Retina (tissue), 1 donor: ENCODE measurements at regions not wholly inside any gene's neighbourhood (a gene's known extent, or its start where the extent isn't known, plus 50 kb on each side); places are given as distances from the start of the nearest gene placed in this dataset.
A peak's percentile ranks its signal among the peaks of the same experiment; 100 is the strongest.
"Not testable (repeated sequence)": the region's sequence is repeated elsewhere in the genome, so short reads cannot be mapped to it uniquely, and the experiment has no call there.

Experiments
- DNase-seq: peaks from one replicate; pipeline ENCODE4 v3.0.0-alpha.2; 2016

DNA sequence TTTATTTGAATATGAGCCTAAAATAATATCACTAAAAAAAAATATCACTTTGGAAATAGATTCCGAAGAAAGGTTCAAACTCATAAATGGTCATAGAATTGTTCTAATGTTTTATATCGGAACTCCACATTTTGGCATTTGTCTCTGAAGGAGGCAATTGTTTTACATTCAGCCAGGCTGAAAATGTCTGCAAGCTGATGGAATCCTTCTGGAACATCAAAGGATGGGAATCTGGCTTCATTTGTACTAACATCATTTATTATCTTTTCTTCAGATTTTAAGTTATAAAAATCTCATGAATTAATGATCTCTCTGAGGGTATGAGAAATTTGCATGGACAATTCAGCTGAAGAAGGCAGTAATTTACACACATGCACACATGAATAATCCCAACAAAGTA lies 251.4 kb upstream of the RGMA start:
- DNase-seq, result no peak

DNA sequence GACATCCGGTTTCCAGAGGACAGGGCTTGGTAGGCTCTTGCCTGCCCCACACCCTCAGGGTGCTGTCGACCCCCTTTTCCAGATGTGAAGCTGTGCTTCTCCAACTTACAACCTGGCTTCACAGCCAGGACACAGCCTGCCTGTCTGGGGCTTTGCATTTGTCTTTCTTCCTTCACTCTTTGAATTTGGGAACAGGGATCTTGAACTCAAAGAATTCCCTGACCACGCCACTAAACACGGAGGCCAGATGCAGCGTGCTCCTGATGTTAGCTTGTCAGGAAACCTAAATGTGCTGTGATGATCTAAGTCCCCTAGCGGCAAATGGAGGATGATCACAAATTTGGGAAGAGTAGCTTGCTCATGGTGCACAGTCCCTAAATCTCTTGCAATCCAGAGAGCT lies 244.8 kb upstream of the RGMA start:
- DNase-seq, result no peak

DNA sequence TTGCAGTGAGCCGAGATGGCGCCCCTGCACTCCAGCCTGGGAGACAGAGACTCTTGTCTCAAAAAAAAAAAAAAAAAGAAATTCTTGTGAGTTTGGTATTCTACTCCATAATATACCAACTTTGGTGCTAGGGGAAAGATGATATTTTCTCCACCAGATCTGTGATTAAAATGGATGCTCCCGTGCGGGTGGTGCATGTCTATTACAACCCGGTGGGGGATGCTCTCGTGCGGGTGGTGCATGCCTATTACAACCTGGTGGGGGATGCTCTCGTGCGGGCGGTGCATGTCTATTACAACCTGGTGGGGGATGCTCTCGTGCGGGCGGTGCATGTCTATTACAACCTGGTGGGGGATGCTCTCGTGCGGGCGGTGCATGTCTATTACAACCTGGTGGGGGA lies 244.1 kb upstream of the RGMA start:
- not testable (repeated sequence) for DNase-seq

DNA sequence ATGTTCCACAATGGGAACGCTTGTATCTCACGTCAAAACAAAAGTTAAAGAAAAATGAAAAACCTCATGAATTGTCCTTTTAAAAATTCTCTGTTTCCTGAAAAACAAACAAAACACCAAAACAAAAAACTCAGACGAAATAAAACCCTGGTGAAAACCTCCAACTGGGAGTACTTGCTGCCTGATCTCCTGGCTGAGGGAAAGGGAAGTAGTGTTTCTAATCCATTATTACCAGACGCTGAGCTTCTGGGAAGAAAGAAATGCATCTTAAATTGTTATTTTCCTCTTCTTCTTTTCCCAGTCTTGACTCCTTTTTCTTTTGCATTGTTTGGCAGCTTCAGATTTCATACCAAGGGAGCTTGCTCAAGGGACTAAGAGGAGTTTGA lies 243.2 kb upstream of the RGMA start:
- DNase-seq, result no peak

DNA sequence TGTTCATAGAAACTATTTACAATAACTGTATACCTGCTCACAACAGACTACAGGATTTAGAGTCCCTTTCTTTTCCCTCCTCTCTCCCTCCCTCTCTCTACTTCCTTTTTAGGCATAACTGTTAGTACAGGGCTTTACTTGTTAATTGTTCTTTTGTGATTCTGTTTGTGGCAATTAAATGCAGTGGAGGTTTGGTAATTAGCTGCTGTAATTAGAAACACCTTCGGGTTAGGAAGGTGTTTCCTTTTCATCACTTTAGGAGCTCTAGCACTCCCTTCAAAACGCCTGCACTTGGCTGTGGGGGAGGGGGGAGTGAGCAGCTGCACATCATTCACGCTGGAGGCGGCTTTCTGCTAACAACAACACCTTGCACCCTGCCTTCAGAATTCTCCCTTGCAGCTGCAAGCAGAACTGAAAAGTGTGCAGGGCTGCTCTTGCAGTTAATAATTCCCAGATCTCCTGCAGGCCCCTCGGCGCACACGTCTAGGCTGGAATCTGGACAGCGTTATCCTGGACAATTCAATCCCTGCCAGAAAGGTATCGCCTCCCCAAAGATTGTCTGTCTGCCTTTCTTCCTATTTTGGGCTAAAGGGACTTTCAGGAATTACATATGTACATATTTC lies 242.6 kb upstream of the RGMA start:
- no peak for DNase-seq

DNA sequence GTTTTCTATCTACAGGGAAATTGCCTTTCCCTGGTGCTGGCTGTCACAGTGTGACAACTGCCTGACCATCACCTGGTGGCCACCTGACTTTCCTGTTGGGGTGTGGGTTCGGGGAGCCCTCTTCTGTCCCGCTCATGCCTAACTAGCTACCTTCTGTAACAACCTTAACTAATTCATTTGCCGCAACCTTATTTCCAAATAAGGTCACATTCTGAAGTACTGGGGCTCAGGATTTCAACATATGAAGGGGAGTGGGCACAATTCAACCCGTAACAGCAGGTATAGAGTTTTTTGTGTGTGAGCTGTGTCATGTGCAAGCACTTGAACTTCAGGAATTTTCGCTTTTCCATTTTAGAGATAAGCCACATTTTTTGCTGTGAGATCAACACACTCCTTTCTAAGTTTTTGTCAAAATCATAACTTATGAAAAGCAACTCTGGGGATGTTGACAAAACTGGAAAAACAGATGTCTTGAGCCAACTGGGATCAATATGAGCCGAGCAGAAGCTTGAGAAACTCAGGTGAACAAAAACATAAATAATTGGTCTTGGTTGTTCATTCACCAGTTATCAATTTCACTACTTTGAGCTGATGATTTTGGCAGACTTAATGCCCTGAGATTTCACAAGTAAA lies 242.0 kb upstream of the RGMA start:
- no peak for DNase-seq

DNA sequence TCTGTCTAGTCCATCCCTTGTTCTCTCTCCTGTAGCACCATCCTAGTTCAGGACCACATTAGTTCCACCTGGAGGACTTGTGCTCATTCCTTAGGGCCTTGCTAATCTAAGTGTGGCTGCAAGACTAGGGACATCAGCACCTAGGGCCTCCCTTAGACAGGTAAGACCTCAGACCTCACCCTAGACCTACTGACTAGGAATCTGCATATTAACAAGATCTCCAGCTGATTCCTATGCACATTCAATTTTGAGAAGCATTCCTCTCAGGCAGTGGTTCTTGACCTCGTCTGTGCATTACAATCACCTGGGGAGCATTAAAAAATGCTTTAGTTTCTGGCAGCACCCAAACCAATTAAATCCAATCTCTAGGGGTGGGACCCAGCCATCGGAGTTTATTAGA lies 238.4 kb upstream of the RGMA start:
- DNase-seq, result no peak

DNA sequence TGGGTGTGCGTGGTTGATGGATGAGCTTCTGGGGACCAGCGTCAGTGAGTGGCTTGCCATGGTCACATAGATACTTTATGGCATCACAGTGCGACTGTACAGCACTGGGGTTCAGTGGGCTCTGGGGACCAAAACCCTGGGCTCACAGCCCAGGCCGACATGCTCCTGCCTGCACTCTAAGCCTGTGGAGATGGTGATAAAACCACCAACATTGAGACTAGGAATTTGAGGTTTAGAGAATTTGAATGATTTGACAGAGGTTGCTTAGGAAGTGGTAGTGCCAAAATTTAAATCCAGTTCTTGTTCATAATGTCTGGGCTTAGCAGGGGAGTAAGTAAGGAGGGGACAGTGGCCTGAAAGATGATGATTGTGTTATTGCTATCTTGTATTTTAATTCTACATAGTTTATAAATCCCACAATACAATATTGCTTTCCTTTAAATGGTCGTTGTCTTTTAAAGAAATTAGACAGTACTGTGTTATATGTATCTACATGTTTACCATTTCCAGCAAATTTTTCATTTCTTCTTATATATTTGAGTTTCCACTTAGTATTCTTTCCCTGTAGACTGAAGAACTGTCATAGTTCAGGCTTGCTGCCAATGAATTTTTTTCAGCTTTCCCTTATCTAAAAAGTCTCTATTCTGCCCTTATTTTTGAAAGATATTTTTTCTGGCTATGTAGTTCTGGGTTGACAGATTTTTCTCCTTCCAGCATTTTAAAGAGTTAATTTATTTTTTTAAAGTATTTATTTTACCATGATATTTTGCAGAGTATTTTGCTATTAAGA lies 235.4 kb upstream of the RGMA start:
- DNase-seq, result no peak

DNA sequence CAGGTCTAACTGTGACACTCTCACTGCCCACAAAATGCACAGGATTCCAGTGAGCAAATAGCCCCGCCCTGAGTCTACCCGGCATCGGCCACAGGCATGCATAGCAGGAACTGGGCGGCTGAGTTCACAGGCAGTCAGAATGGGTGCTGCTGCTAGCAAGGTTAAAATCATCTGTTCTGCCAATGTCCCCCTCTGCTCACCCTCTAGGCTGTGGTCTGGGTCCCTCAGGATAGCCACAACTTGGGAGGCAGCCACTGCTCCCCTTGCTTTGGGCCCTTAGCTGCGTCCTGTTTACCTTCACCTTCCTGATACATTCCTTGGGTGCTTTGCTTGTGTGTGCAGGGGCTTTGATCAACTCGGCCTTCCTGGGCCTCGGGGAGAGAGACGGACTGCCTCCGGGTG lies 232.9 kb upstream of the RGMA start:
- DNase-seq, result no peak

DNA sequence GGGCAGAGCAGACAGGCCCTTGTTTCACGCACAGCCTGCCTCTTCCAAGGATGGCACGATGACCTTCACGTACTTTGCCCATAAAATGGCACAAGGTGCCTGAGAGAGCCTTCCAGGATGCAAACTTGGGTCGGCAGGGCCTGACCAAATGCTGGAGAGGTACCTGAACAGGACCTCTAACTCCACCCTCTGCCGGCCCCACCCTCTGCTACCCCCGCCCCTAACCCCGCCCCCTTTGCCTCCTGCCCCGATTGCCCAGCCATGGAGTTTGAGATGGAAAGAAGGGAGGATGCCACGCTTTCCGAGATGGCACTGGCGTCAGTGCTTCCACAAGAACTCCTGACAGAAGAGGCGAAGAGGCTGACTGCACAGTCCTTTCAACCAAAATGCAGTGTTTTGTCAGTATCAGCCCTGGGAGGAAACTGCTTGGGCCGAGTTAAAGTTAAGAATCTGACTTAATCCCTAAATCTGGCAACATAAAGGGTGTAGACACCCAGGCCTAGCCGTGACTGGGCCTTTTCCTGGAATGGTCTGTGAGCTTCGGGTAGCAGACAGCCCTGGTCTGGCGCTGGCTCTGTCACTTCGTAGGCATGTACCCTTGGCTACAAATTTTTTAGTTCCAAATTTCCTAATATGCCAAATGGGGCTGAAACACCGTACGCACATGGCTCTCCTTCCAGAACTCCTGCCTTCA lies 230.3 kb upstream of the RGMA start:
- no peak for DNase-seq

DNA sequence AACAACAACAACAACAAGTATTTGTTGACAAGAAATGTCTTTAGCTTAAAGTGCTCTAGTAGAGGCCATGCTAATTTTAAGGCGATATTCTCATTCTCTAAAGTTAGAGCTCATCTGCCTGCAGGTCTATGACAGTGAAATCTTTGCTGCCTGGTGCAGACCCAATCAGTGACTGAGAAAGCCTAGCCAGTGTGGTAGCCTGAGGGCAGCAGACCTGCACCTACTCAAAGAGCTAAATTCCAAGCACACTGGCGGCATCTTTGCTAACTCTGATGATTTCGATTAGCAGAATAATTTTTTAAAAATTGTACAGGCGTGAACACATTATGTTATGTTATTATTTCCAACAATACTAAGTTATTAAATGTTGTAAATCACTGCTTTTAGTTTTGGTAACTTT lies 228.8 kb upstream of the RGMA start:
- DNase-seq, result no peak

DNA sequence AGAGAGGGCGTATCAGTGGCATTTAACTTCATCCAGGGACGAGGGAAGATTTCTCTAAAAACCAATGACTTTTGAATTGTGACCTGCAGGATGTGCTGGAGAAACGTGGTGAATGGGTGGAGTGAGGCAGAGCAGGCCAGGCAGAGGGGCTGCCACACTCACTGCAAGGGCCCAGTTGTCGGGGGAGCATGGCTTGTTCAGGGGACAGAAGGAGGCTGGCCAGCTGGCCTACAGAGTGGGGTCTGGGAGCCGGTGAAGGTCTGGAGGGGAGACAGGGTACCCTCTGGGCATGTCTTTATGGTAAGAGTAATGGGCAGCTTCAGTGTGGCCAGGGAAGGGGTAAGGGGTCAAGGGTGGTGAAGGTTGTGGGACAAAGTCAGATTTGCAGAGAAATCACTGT lies 225.2 kb upstream of the RGMA start:
- no peak for DNase-seq

DNA sequence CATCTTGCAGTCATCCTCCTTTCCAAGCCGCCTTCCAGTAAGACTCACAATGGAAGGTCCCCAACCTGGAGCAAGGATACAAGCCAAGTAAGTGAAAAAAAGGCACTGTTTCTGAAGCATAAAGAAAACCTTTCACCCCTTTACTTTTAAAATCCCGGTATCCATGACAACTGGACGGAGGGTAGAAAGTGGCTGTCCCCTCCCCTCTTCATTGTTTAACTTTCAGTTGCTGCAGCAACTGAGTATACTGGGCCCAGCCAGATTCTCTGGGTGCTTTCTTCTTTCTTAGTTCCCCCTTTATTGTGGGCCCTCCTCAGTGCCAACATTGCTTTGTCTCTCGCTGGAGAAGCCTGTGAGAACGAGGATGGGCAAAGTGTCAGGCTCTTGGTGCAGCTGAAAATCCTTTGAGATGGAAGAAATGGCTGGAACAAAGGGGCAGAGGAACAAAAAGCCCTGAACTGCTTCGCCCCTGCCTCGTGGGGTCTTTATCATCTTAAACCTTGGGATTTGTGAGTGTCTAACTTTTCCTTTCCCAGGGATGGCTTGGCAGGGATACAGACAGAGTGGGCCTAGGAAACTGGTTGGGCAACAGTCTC lies 224.0 kb upstream of the RGMA start:
- peak; percentile 44 for DNase-seq

DNA sequence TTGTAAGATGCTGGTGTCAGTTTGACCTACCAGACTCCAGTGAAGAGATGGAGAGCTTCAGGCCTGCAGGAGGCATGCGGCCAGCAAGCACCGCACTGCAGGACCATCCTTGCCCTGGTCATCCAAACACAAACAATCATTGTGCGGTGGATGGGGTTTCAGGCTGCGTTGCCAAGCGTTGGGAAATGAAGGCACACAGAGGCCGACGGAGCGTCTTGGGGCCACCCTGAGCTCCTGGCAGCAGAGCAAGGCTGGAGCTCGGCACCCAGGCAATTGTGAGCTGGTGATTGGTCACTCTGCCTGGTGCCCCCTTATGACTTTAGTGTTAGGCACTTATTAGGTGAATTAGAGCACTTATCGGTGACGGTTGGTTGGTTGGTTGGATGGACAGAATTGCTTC lies 222.6 kb upstream of the RGMA start:
- no peak for DNase-seq

DNA sequence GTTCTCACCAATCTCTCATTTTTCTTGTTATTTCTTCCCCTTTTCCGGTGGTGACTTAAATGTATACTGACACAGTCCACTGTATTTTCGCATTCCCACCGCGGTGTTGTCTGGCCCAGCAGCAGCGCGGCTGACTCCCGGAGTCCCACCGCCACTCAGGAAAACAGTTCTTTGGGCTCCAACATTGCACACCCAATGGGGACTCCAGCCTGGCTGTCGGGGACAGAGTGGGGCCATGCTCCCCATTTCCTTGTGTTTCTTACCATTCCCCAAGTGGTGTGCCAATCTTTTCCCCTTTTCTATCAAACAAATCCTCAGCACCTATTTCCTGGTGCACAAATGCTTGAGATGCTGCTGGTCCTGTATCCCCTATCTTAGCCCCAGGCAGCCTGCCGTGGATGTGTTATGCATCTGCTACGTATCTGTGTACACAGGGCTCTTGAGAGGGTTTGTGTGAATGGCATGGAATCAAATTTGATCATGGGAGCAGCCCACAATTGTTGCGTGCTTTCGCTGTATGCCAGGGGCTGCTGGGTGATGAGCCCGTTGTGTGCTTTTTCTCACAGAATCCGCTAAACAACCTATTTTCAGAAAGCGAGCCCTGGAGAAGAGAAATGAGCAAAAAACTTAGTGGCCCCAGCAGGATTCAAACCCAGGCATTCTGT lies 219.1 kb upstream of the RGMA start:
- no peak for DNase-seq

DNA sequence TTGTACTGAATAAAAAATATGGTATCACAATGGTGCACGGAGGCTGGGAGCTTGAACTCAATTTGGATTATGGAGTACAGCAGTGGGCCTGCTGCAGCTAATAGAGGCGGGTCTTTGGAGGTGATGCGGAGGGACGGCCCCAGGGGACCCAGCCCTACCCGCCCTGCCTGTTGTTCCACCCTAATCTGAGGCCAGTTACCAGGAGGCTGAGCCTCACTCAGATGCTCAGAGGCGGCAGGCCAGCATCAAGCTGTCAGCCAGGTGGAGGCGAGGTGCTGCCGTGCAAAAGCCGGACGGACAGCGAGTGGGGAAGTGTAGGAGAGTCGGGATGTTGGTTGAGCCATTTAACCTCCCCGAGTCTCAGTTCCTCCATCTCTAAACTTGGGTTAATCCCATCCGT lies 218.5 kb upstream of the RGMA start:
- no peak for DNase-seq

DNA sequence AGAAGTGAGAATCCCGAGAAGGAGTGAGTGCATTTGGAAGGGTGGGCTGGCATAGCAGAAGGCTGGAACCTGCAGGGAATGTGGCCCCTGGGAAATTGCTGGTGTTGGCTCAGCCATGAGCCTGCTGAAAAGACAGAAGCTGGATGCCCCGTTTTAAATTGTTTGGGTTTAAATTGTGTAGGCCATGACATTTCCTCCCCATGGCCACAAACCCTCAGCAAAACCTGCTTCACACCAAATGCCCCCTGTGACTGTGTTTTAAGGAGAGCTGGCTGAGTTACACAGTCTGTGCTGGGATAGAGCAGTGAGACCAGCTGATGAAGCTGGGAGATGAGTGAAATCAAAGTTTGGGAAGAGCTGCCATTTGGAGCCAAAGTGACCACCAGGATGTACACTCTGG lies 216.3 kb upstream of the RGMA start:
- no peak for DNase-seq

DNA sequence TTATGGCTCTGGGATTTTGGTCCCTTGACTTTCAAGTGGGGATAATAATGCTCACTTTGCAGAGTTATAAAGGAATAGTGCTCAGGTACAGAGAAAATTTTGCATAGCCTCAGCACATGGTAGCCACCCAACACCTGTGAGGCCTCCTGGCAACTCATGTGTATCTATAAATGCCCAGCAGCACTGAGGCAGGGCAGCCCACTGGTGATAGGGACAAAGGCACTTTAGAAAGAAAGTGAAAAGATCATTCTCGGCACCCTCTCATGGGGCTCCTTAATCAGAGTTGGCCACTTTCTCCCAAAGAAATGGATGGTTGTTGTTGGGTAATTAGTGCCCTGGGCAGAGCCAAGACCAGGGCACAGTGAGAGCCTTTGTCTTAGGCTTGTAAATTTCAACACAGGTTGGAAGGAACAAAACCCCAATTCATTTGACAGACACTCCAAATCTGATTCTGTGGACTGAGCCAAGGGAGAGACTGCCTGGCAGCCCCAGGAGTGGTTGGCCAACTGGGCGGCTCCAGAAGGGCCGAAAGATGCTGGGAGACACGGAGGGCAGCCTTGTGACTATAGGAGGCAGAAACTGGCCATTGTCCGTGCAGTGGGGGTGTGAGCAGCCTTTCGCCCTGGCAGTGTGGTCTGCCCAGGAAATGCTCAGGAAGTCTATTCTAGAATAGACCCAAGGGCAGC lies 213.2 kb upstream of the RGMA start:
- DNase-seq, result no peak

DNA sequence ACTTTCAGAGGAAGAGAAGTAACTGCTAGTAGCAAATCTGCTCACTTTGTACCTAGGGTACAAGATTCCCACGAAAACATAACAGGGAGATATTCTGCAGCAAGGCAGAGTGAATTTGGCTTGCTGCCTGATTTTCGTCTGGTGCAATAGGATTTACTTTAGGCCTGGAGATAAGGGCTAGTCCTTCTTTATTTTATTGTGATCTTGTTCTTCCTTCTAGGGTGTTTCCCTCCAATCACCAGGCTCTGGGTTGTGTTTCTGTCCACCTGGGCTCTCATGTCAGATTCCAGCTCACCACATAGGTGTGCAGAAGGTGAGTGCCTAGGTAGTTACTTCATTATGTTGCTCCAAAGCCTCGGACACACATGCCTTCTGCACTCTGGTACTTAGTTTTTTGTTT lies 211.8 kb upstream of the RGMA start:
- DNase-seq, result no peak

DNA sequence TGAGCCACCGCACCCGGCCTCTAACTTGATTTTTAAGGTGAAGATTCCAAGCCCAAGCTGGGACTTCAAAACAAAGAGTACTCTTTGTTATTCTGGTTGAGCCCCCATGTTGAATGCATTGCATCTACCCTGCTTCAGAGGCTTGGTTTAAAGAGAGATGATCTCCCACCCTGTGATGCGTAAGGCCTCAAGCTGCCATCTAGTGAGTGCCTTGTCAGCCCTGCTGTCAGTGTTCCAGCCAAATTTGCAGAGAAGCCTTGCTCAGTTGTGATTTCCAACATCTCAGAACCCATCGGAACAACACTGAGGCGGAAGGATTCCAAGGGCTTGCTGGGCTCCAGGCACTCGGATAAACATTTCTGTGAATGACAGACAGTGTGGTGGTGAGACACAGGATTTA lies 210.7 kb upstream of the RGMA start:
- DNase-seq, result no peak

DNA sequence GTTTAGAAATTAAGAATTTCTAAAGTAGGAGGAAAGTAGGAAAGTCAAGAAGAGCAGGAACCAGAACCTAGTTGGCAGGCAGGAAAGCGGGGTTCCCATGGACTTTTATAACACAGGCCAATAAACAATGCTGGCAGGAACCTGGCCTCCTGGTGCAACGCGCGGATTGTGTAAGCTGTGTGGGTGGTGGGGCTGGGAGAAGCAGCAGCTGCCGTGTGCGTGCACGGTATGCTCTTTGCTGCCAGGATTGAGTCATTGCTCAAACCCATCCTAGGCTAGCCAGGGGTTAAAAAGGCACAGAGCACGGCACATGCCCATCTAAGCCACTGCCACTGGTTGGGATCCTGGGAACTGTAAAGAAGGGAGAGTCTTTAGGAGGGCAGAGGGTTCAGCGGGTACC lies 209.9 kb upstream of the RGMA start:
- DNase-seq, result no peak

DNA sequence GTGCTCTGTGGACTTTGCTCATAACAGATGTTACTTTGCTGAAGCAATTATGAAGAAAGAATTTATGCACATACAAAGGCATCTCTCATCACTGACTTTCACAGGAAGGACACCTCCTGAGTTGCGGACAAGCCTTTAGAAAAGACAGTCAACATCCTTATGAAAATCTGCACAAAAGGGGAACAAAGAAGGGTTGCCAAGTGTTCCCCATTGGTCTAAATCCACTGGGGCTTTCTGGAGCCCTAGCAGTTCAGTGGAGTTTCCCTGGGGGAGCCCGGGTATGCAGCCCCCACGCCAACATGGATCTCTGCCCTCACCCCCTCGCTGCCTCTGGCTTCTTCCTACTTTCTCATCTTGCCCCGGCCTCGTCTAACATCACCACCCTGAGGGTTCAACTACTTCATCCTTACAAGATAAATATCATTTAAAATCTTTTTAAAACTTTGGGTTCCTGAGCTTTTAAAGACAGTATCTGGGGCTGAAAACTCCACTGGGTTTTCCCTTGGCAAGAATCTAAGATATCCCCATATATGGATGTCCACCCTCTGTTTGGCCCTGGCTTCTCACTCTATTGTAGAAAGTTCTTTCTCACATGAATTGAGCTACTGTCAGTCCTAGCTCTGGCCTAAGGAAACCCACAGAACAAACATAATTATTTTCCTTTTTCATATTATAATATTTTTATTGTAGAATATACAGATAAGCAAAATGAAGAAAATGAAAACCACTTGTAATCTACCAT lies 207.9 kb upstream of the RGMA start:
- no peak for DNase-seq
